IPS DF 6.9 (cell line): ENCODE measurements at regions not wholly inside any gene's neighbourhood (a gene's known extent, or its start where the extent isn't known, plus 50 kb on each side); places are given as distances from the start of the nearest gene placed in this dataset.
"Not testable (repeated sequence)": the region's sequence is repeated elsewhere in the genome, so short reads cannot be mapped to it uniquely, and the experiment has no call there.

Experiments used
- DNase-seq: peaks from one replicate; pipeline ENCODE4 v3.0.0-alpha.2; 2013; ENCODE audit warnings: low read depth, low spot score
- H3K27ac ChIP-seq: one replicate; pipeline ENCODE4 v1.5.1; 2013; ENCODE audit warnings: low read length, control low read depth
- H3K27me3 ChIP-seq: 2 replicates; pipeline ENCODE4 v1.6.1; 2013; ENCODE audit warnings: mild to moderate bottlenecking, low read length; ENCODE audit not compliant: control insufficient read depth, insufficient read depth
- H3K36me3 ChIP-seq: 2 replicates; pipeline ENCODE4 v1.6.1; 2013; ENCODE audit warnings: low read length; ENCODE audit not compliant: control insufficient read depth, insufficient read depth
- H3K4me1 ChIP-seq: 2 replicates; pipeline ENCODE4 v1.6.1; 2013; ENCODE audit warnings: low read length; ENCODE audit not compliant: control insufficient read depth, insufficient read depth
- H3K4me3 ChIP-seq: 2 replicates; pipeline ENCODE4 v1.5.1; 2013; ENCODE audit warnings: mild to moderate bottlenecking, low read length
- H3K9me3 ChIP-seq: 2 replicates; pipeline ENCODE4 v1.6.1; 2013; ENCODE audit warnings: low read length, inconsistent platforms; ENCODE audit not compliant: control insufficient read depth, insufficient read depth
- WGBS: extraction: QIAGEN DNeasy Blood & Tissue Kit; methylation state at CpG from one replicate; pipeline ENCODE4 v1.1.7; 2013; ENCODE audit warnings: mixed read lengths, missing lambda C conversion rate; ENCODE audit not compliant: insufficient read length, insufficient coverage; 5-methylcytosine and 5-hydroxymethylcytosine counted together

- DNase-seq = no peak
- H3K4me1 ChIP-seq = peaks cover 1% of the 10 kb centered on the region; the same call in 1 of the 2 replicates
- H3K27me3 ChIP-seq = no peaks in the 10 kb centered on the region
- WGBS = no CpG with 5 or more reads among the region's 5 CpGs
- no peak overlapping the region for H3K27ac ChIP-seq
- no peaks in the 10 kb centered on the region for H3K36me3 ChIP-seq
- no peak overlapping the region for H3K4me3 ChIP-seq
- H3K9me3 ChIP-seq = no peaks in the 10 kb centered on the region
These were observed 57.3 kb upstream of the NOVA1 start for GRCh38 chr14:26655128-26655527.

DNA sequence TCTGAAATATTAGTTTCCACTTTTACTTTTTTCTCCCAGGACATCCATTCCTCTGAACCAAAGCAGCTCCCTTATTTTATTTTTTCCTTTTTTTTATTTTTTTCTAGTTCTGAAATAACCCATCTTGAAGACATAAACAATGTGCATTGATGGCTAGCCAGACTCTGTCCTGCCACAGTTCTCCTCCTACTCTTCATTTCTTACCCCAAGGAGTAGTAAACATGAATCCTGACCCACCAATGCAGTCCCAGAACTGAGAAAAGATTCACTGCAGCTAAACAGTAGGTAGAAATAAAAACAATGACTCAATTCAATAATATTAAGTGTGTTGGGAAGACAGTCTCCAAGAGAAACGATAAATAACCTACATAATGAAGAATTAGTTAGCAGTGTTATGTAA, 65.7 kb upstream of the NOVA1 start:
- H3K36me3 ChIP-seq = no peaks in the 10 kb centered on the region
- H3K4me1 ChIP-seq = peaks cover 1% of the 10 kb centered on the region; the same call in 1 of the 2 replicates
- WGBS = no CpG with 5 or more reads among the region's 1 CpG

GRCh38 chr14:26678732-26679420, 81.0 kb upstream of the NOVA1 start:
- not testable (repeated sequence) for DNase-seq, H3K4me3 ChIP-seq, H3K36me3 ChIP-seq, H3K27ac ChIP-seq, H3K9me3 ChIP-seq, H3K27me3 ChIP-seq, H3K4me1 ChIP-seq
- WGBS = no CpG with 5 or more reads among the region's 31 CpGs

More for the DNA sequence above, 65.7 kb upstream of the NOVA1 start:
- no peaks in the 10 kb centered on the region for H3K9me3 ChIP-seq
- no peak for DNase-seq
- H3K4me3 ChIP-seq = no peak overlapping the region
- H3K27me3 ChIP-seq = no peaks in the 10 kb centered on the region
- no peak overlapping the region for H3K27ac ChIP-seq

GRCh38 chr14:26685401-26685800, 87.6 kb upstream of the NOVA1 start:
- H3K9me3 ChIP-seq = no peaks in the 10 kb centered on the region
- no peak overlapping the region for H3K27ac ChIP-seq
- no peak overlapping the region for H3K4me3 ChIP-seq
- DNase-seq = no peak
- no peaks in the 10 kb centered on the region for H3K4me1 ChIP-seq
- H3K36me3 ChIP-seq = no peaks in the 10 kb centered on the region
- WGBS = no CpG with 5 or more reads among the region's 1 CpG
- H3K27me3 ChIP-seq = no peaks in the 10 kb centered on the region

DNA sequence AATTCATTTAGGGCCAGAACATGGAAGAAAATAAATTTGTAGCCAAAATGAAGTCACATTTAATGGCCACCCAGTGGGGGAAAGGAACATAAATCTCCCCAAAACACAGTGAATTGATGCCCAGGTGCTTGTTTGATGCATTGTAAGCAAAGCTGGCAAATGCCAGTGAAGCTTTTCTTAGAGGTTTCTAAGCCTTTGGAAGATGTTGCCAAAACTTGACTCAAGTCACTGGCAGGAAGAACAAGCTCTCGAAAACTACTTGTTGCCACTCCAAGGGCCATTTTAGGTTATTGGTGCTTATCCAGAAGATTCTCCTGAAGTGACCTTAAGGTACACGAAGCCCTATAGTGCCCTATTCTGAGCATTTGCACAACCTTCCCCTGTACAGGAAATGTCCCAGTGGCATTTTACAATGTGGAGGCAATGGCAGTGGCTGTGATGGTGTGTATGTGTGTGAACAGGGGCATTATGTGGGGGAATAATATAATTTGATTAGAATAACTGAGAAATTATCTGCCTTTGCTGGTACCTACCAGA, 89.5 kb upstream of the NOVA1 start:
- WGBS = no CpG with 5 or more reads among the region's 2 CpGs
- no peaks in the 10 kb centered on the region for H3K27me3 ChIP-seq
- H3K27ac ChIP-seq = no peak overlapping the region
- no peak overlapping the region for H3K4me3 ChIP-seq
- no peak for DNase-seq
- H3K4me1 ChIP-seq = no peaks in the 10 kb centered on the region
- no peaks in the 10 kb centered on the region for H3K36me3 ChIP-seq
- no peaks in the 10 kb centered on the region for H3K9me3 ChIP-seq

DNA sequence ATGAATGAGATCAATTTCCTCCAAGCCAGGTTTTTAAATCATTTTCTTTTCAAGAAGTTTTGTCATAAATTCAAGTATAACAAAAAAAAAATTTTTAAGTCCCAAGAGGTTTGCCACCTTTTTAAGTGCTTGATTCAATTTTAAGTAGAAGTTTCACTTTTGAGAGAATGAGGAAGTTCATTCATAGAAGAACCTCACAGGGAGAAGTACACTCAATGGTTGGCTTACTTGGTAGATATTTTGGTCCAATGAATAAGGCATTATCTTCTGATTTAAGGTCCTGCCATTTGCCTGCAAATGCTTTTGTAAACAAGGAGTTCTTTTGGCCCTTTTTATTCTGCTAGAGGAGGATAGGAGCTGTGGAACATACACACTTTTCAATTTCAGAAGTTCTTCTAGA, 96.7 kb upstream of the NOVA1 start:
- no peak overlapping the region for H3K4me3 ChIP-seq
- no peak for DNase-seq
- H3K36me3 ChIP-seq = no peaks in the 10 kb centered on the region
- H3K27me3 ChIP-seq = no peaks in the 10 kb centered on the region
- no peaks in the 10 kb centered on the region for H3K9me3 ChIP-seq
- H3K4me1 ChIP-seq = no peaks in the 10 kb centered on the region
- no peak overlapping the region for H3K27ac ChIP-seq

- no peaks in the 10 kb centered on the region for H3K4me1 ChIP-seq
- H3K9me3 ChIP-seq = no peaks in the 10 kb centered on the region
- DNase-seq = no peak
- H3K4me3 ChIP-seq = no peak overlapping the region
- no peaks in the 10 kb centered on the region for H3K36me3 ChIP-seq
- H3K27me3 ChIP-seq = no peaks in the 10 kb centered on the region
- H3K27ac ChIP-seq = no peak overlapping the region
- WGBS = no CpG with 5 or more reads among the region's 4 CpGs
These were observed 104.9 kb upstream of the NOVA1 start for GRCh38 chr14:26702721-26703230.

GRCh38 chr14:26703686-26704366, 106.0 kb upstream of the NOVA1 start:
- no CpG with 5 or more reads among the region's 2 CpGs for WGBS
- no peak for DNase-seq
- H3K4me1 ChIP-seq = no peaks in the 10 kb centered on the region
- H3K9me3 ChIP-seq = no peaks in the 10 kb centered on the region
- H3K27ac ChIP-seq = no peak overlapping the region
- no peaks in the 10 kb centered on the region for H3K27me3 ChIP-seq
- no peak overlapping the region for H3K4me3 ChIP-seq
- no peaks in the 10 kb centered on the region for H3K36me3 ChIP-seq

- no peak for DNase-seq
- H3K4me3 ChIP-seq = no peak overlapping the region
- no peaks in the 10 kb centered on the region for H3K27me3 ChIP-seq
- H3K27ac ChIP-seq = no peak overlapping the region
- WGBS = no CpG with 5 or more reads among the region's 3 CpGs
- no peaks in the 10 kb centered on the region for H3K36me3 ChIP-seq
- H3K4me1 ChIP-seq = no peaks in the 10 kb centered on the region
- no peaks in the 10 kb centered on the region for H3K9me3 ChIP-seq
These were observed 109.4 kb upstream of the NOVA1 start for GRCh38 chr14:26707234-26707633.

DNA sequence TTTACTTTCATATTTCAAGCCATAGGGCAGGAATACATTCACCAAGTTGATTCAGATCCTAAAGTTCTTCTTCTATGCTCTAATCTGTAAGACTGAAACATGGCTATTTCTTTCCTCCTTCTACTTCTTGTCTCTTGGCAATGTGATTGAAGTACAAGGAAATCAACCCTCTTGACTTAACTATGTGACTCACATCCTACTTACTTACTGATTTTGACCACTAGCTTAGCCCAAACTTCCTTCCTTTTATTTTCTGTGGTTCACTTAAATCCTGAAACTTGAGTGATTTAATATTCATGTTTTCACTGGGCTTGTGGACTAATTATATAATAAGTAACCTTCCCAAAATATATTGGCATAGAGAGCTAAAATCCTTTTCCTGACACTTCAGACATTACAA, 111.2 kb upstream of the NOVA1 start:
- no peaks in the 10 kb centered on the region for H3K27me3 ChIP-seq
- no peaks in the 10 kb centered on the region for H3K9me3 ChIP-seq
- no peaks in the 10 kb centered on the region for H3K4me1 ChIP-seq
- H3K36me3 ChIP-seq = no peaks in the 10 kb centered on the region
- H3K27ac ChIP-seq = no peak overlapping the region
- H3K4me3 ChIP-seq = no peak overlapping the region
- DNase-seq = no peak
